IMR-90 (cell line): ENCODE measurements at regions not wholly inside any gene's neighbourhood (a gene's known extent, or its start where the extent isn't known, plus 50 kb on each side); places are given as distances from the start of the nearest gene placed in this dataset.

Experiments
- ATAC-seq: fragments of 200-7000 bp; cut with Tn5 transposase; 2 replicates; pipeline ENCODE4 v1.9.1; 2020; ENCODE audit warnings: low read depth, mild to moderate bottlenecking, moderate library complexity
- BruUV-seq: library from RNA; stranded (reverse); fragments of 400-500 nt; replicated peaks from 2 replicates; lab custom pipeline; 2021; lab: Mats Ljungman, UMichigan
- CTCF ChIA-PET: fragments of 300-600 bp; formaldehyde crosslinking; extraction: SDS; loops from one replicate; lab custom pipeline; 2021; ENCODE audit warnings: antibody characterized with exemption; lab: Yijun Ruan, JAX
- POLR2A ChIA-PET: fragments of 300-600 bp; sonication (Branson Sonifier 250); formaldehyde crosslinking; loops from one replicate; lab custom pipeline; 2022; ENCODE audit warnings: antibody characterized with exemption; ENCODE audit not compliant: unreplicated experiment; lab: Charles Lee
- DNase-seq: peaks from one replicate; pipeline ENCODE4 v3.0.0; 2013
- H2AFZ ChIP-seq: replicated peaks from 2 replicates; pipeline ENCODE3; 2013; ENCODE audit warnings: low read length, mild to moderate bottlenecking; ENCODE audit not compliant: poor library complexity
- H2AK5ac ChIP-seq: 2 replicates; pipeline ENCODE4 v1.6.1; 2013; ENCODE audit warnings: low read depth, low read length, inconsistent platforms
- H2AK9ac ChIP-seq: replicated peaks from 2 replicates; pipeline ENCODE3; 2013; ENCODE audit warnings: mild to moderate bottlenecking, low read depth, low read length, moderate library complexity; ENCODE audit not compliant: poor library complexity
- H2BK120ac ChIP-seq: 2 replicates; pipeline ENCODE4 v1.6.1; 2013; ENCODE audit warnings: low read depth, low read length, inconsistent platforms
- H2BK15ac ChIP-seq: 3 replicates; pipeline ENCODE4 v1.6.1; 2013; ENCODE audit warnings: low read depth, low read length, inconsistent platforms
- H2BK20ac ChIP-seq: 2 replicates; pipeline ENCODE4 v1.6.1; 2013; ENCODE audit warnings: low read depth, mild to moderate bottlenecking, inconsistent platforms, low read length, moderate library complexity
- H2BK5ac ChIP-seq: 2 replicates; pipeline ENCODE4 v1.6.1; 2013; ENCODE audit warnings: mild to moderate bottlenecking, low read depth, low read length, inconsistent platforms; ENCODE audit not compliant: poor library complexity, severe bottlenecking
- H3K14ac ChIP-seq: replicated peaks from 2 replicates; pipeline ENCODE4 v1.6.1; 2013; ENCODE audit warnings: low read depth, low read length, inconsistent platforms
- H3K18ac ChIP-seq: 2 replicates; pipeline ENCODE4 v1.6.1; 2013; ENCODE audit warnings: low read depth, low read length, control low read depth
- H3K23ac ChIP-seq: 2 replicates; pipeline ENCODE4 v1.6.1; 2013; ENCODE audit warnings: low read depth, low read length, inconsistent platforms
- H3K27ac ChIP-seq: 2 replicates; pipeline ENCODE4 v1.5.1; 2013; ENCODE audit warnings: mild to moderate bottlenecking, control low read depth, low read length; ENCODE audit not compliant: insufficient read depth
- H3K27me3 ChIP-seq: 2 replicates; pipeline ENCODE4 v1.6.1; 2013; ENCODE audit warnings: low read length; ENCODE audit not compliant: control insufficient read depth, insufficient read depth
- H3K36me3 ChIP-seq: 2 replicates; pipeline ENCODE4 v1.6.1; 2013; ENCODE audit warnings: low read length, mixed read lengths; ENCODE audit not compliant: control insufficient read depth, insufficient read depth
- H3K4ac ChIP-seq: 2 replicates; pipeline ENCODE4 v1.6.1; 2013; ENCODE audit warnings: low read depth, low read length, inconsistent platforms
- H3K4me1 ChIP-seq: 2 replicates; pipeline ENCODE4 v1.6.1; 2013; ENCODE audit warnings: low read length, mixed read lengths; ENCODE audit not compliant: control insufficient read depth, insufficient read depth
- H3K4me2 ChIP-seq: 2 replicates; pipeline ENCODE4 v1.6.1; 2013; ENCODE audit warnings: low read depth, mild to moderate bottlenecking, control low read depth, low read length, moderate library complexity
- H3K4me3 ChIP-seq: 2 replicates; pipeline ENCODE4 v1.5.1; 2013; ENCODE audit warnings: low read depth, mild to moderate bottlenecking, control low read depth, low read length, moderate library complexity; ENCODE audit not compliant: insufficient read depth
- H3K56ac ChIP-seq: 2 replicates; pipeline ENCODE4 v1.6.1; 2013; ENCODE audit warnings: low read length, inconsistent platforms; ENCODE audit not compliant: insufficient read depth; ENCODE audit errors: extremely low read depth
- H3K79me1 ChIP-seq, 2 experiments: 2 replicates each; pipeline ENCODE4 v1.6.1; 2013; ENCODE audit warnings: low read length in 2 of 2, inconsistent platforms in 1 of 2, low read depth in 1 of 2
- H3K9ac ChIP-seq: 2 replicates; pipeline ENCODE4 v1.6.1; 2013; ENCODE audit warnings: low read depth, low read length, control low read depth
- H3K9me1 ChIP-seq: 2 replicates; pipeline ENCODE4 v1.6.1; 2013; ENCODE audit warnings: low read length, inconsistent platforms; ENCODE audit not compliant: insufficient read depth
- H3K9me3 ChIP-seq: 2 replicates; pipeline ENCODE4 v1.6.1; 2013; ENCODE audit warnings: low read length; ENCODE audit not compliant: control insufficient read depth, insufficient read depth
- H4K20me1 ChIP-seq: 2 replicates; pipeline ENCODE4 v1.6.1; 2013; ENCODE audit warnings: low read length, inconsistent platforms; ENCODE audit not compliant: insufficient read depth
- H4K5ac ChIP-seq: 2 replicates; pipeline ENCODE4 v1.6.1; 2013; ENCODE audit warnings: mild to moderate bottlenecking, low read depth, low read length, control low read depth
- H4K8ac ChIP-seq, 2 experiments: 2 replicates each; pipeline ENCODE4 v1.6.1; 2013; ENCODE audit warnings: low read depth in 2 of 2, low read length in 2 of 2, control low read depth in 1 of 2, inconsistent platforms in 1 of 2
- H4K91ac ChIP-seq: 2 replicates; pipeline ENCODE4 v1.6.1; 2013; ENCODE audit warnings: low read depth, low read length, inconsistent platforms; ENCODE audit not compliant: insufficient read depth
- BHLHE40 ChIP-seq: fragments of 150-350 bp; IDR thresholded peaks from 2 replicates; pipeline ENCODE4 v1.6.1; 2016; ENCODE audit warnings: mild to moderate bottlenecking, low read depth, low read length
- CEBPB ChIP-seq: IDR thresholded peaks from 2 replicates; pipeline ENCODE4 v1.6.1; 2012; ENCODE audit warnings: low read depth, low read length, improper control_type of control experiment
- CHD1 ChIP-seq: IDR thresholded peaks from 2 replicates; pipeline ENCODE4 v1.6.1; 2012; ENCODE audit warnings: low read depth, low read length, improper control_type of control experiment
- CTCF ChIP-seq: conservative IDR thresholded peaks from 2 replicates; pipeline ENCODE4 v1.5.1; 2012; ENCODE audit warnings: mild to moderate bottlenecking, low read depth, low read length, improper control_type of control experiment
- ELK1 ChIP-seq: fragments of 150-350 bp; IDR thresholded peaks from 2 replicates; pipeline ENCODE4 v1.6.1; 2016; ENCODE audit warnings: low read depth, mild to moderate bottlenecking, low read length, moderate library complexity, borderline replicate concordance
- FOS ChIP-seq: fragments of 150-350 bp; IDR thresholded peaks from 2 replicates; pipeline ENCODE4 v1.6.1; 2016; ENCODE audit warnings: low read depth, low read length
- MAFK ChIP-seq: IDR thresholded peaks from 2 replicates; pipeline ENCODE4 v1.6.1; 2012; ENCODE audit warnings: low read depth, low read length, improper control_type of control experiment
- MAZ ChIP-seq: IDR thresholded peaks from 2 replicates; pipeline ENCODE4 v1.6.1; 2012; ENCODE audit warnings: low read depth, mild to moderate bottlenecking, low read length, improper control_type of control experiment, moderate library complexity, borderline replicate concordance
- MXI1 ChIP-seq: IDR thresholded peaks from 2 replicates; pipeline ENCODE4 v1.6.1; 2012; ENCODE audit warnings: low read depth, mild to moderate bottlenecking, low read length, moderate library complexity, borderline replicate concordance
- NFE2L2 ChIP-seq: fragments of 150-350 bp; IDR thresholded peaks from 2 replicates; pipeline ENCODE4 v1.6.1; 2016; ENCODE audit warnings: low read depth, mild to moderate bottlenecking, low read length
- POLR2A ChIP-seq: IDR thresholded peaks from 2 replicates; pipeline ENCODE4 v1.6.1; 2012; ENCODE audit warnings: mild to moderate bottlenecking, low read depth, low read length
- RAD21 ChIP-seq: IDR thresholded peaks from 2 replicates; pipeline ENCODE4 v1.6.1; 2012; ENCODE audit warnings: low read length, improper control_type of control experiment
- RCOR1 ChIP-seq: IDR thresholded peaks from 2 replicates; pipeline ENCODE4 v1.6.1; 2012; ENCODE audit warnings: mild to moderate bottlenecking, low read length, improper control_type of control experiment; ENCODE audit not compliant: insufficient replicate concordance
- RFX5 ChIP-seq: IDR thresholded peaks from 2 replicates; pipeline ENCODE4 v1.8.0; 2012; ENCODE audit warnings: low read depth, mild to moderate bottlenecking, low read length, moderate library complexity
- SMC3 ChIP-seq: fragments of 150-350 bp; IDR thresholded peaks from 2 replicates; pipeline ENCODE4 v1.6.1; 2016; ENCODE audit warnings: low read depth, mild to moderate bottlenecking, antibody characterized with exemption, low read length, moderate library complexity
- USF2 ChIP-seq: fragments of 150-350 bp; IDR thresholded peaks from 2 replicates; pipeline ENCODE4 v1.6.1; 2017; ENCODE audit warnings: mild to moderate bottlenecking, antibody characterized with exemption, low read length, low read depth
- WGBS, 2 experiments: methylation state at CpG; one replicate each; pipeline versions ENCODE4 v1.1.5 to v1.1.7; 2013; ENCODE audit warnings: missing lambda C conversion rate in 2 of 2; ENCODE audit not compliant: insufficient read length in 1 of 2; ENCODE audit errors: extremely low coverage in 2 of 2; 5-methylcytosine and 5-hydroxymethylcytosine counted together
- dilution Hi-C: fragments of 300-500 bp; cut with HindIII; formaldehyde crosslinking; loops from one replicate; pipeline ENCODE4 v1.14.3; 2018; ENCODE audit warnings: low sequenced_read_pairs; ENCODE audit not compliant: unreplicated experiment
- in situ Hi-C: fragments of 300-500 bp; cut with MboI; formaldehyde crosslinking; loops from 3 replicates; pipeline ENCODE4 v1.14.3; 2019; ENCODE audit warnings: low sequenced_read_pairs, inconsistent platforms, mixed read lengths
- intact Hi-C: fragments of 100-400 bp; cut with micrococcal nuclease; formaldehyde crosslinking; loops from 2 replicates; pipeline ENCODE4 v1.10.0; 2022

- no CpG with 5 or more reads among the region's 3 CpGs for WGBS, 2 experiments
- ChIA-PET CTCF (no interaction called here), POLR2A (no interaction called here)
- H3K4me3 ChIP-seq = no peak overlapping the region
- H3K9me1 ChIP-seq = no peaks in the 10 kb centered on the region
- TF ChIP-seq RAD21 (no peak), FOS (no peak), USF2 (no peak), BHLHE40 (no peak), MAFK (no peak), NFE2L2 (no peak), CHD1 (no peak), SMC3 (no peak), CEBPB (no peak), CTCF (no peak), RFX5 (no peak), ELK1 (no peak), MXI1 (no peak), POLR2A (no peak), RCOR1 (no peak), MAZ (no peak)
- in situ Hi-C loops (no loop called here), dilution Hi-C loops (no loop called here), intact Hi-C loops (no loop called here)
- no peak overlapping the region for H2AK5ac ChIP-seq
- H3K4me1 ChIP-seq = no peaks in the 10 kb centered on the region
- H3K14ac ChIP-seq = no peak overlapping the region
- no peaks in the 10 kb centered on the region for H4K20me1 ChIP-seq
- no peak overlapping the region for H3K4me2 ChIP-seq
- H3K18ac ChIP-seq = no peak overlapping the region
- ATAC-seq (no peak), DNase-seq (no peak)
- H2AFZ ChIP-seq = no peak overlapping the region
- no peak overlapping the region for H4K5ac ChIP-seq
- no peak overlapping the region for H3K23ac ChIP-seq
- H3K56ac ChIP-seq = no peak overlapping the region
- no peak overlapping the region for H3K9ac ChIP-seq
- no peak overlapping the region for H2AK9ac ChIP-seq
- H3K9me3 ChIP-seq = no peaks in the 10 kb centered on the region
- H3K36me3 ChIP-seq = no peaks in the 10 kb centered on the region
- no peak overlapping the region for H2BK20ac ChIP-seq
- H3K27ac ChIP-seq = no peak overlapping the region
- no TSS peak for BruUV-seq
- H2BK120ac ChIP-seq = no peak overlapping the region
- no peak overlapping the region for H2BK5ac ChIP-seq
- no peak overlapping the region for H4K8ac ChIP-seq
- no peak overlapping the region for H2BK15ac ChIP-seq
- H3K4ac ChIP-seq = no peak overlapping the region
- H3K79me1 ChIP-seq = no peaks in the 10 kb centered on the region
- H4K91ac ChIP-seq = no peak overlapping the region
- H3K27me3 ChIP-seq = no peaks in the 10 kb centered on the region
Measured at GRCh38 chr13:86464193-86464592, 665.0 kb upstream of the SLITRK6 start.
